ENCODE measurements at regions not wholly inside any gene's neighbourhood (a gene's known extent, or its start where the extent isn't known, plus 50 kb on each side); places are given as distances from the start of the nearest gene placed in this dataset.

DNA sequence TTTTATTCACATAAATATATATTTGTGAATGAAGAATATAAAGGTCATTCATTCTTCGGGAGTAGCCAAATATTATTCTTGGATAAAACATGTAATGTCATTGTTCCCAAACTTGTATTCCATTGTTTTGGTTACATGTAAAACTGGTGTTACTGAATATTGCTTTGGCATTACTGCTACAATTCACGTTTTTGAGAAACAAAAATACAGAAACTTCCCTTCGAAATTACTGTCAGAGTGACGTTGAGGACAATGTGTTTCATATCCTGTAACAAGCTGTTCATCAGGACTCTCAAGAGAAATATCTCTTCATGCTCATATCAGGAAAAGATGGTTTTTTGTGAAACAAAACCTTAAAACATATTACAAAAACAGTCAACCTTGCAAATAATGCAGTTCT is 258.9 kb upstream of the DDX53 start:
- TF ChIP-seq, protein P1, sequence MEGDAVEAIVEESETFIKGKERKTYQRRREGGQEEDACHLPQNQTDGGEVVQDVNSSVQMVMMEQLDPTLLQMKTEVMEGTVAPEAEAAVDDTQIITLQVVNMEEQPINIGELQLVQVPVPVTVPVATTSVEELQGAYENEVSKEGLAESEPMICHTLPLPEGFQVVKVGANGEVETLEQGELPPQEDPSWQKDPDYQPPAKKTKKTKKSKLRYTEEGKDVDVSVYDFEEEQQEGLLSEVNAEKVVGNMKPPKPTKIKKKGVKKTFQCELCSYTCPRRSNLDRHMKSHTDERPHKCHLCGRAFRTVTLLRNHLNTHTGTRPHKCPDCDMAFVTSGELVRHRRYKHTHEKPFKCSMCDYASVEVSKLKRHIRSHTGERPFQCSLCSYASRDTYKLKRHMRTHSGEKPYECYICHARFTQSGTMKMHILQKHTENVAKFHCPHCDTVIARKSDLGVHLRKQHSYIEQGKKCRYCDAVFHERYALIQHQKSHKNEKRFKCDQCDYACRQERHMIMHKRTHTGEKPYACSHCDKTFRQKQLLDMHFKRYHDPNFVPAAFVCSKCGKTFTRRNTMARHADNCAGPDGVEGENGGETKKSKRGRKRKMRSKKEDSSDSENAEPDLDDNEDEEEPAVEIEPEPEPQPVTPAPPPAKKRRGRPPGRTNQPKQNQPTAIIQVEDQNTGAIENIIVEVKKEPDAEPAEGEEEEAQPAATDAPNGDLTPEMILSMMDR (IDR thresholded peaks at IDR 0.05): no peak
- TF ChIP-seq POLR2AphosphoS5 (IDR thresholded peaks at IDR 0.05) (no peak), POLR2A (IDR thresholded peaks at IDR 0.05) (no peak), EP300 (IDR thresholded peaks at IDR 0.05) (no peak)
